Testis (tissue), 2 donors: ENCODE measurements at regions not wholly inside any gene's neighbourhood (a gene's known extent, or its start where the extent isn't known, plus 50 kb on each side); places are given as distances from the start of the nearest gene placed in this dataset.

ENCODE experiments used
- CTCF ChIP-seq, 3 experiments: fragments of 450-650 bp in 2 of 3; fragments of 200-600 bp in 1 of 3; sonication (generic) in 1 of 3; IDR thresholded peaks; one replicate each; pipeline ENCODE4 v1.5.1; 2016 to 2019; ENCODE audit warnings: antibody characterized with exemption in 3 of 3, mild to moderate bottlenecking in 2 of 3, moderate library complexity in 1 of 3
- POLR2A ChIP-seq: fragments of 450-650 bp; IDR thresholded peaks from one replicate; pipeline ENCODE4 v1.6.1; 2017; ENCODE audit warnings: antibody characterized with exemption, mild to moderate bottlenecking, moderate library complexity

GRCh38 chrX:110426155-110426504 lies 67.5 kb downstream of the RTL9 start:
- TF ChIP-seq POLR2A (no peak), CTCF (IDR thresholded peaks at IDR 0.05) (no peak)
